Liver (tissue), 8 donors: ENCODE measurements at regions not wholly inside any gene's neighbourhood (a gene's known extent, or its start where the extent isn't known, plus 50 kb on each side); places are given as distances from the start of the nearest gene placed in this dataset.

ENCODE experiments used
- DNase-seq: peaks from one replicate; pipeline ENCODE4 v3.0.0-alpha.2; 2017; ENCODE audit warnings: low spot score
- H3K27ac ChIP-seq, 2 donors: one replicate each; pipeline ENCODE4 v1.7.0; 2013; ENCODE audit warnings: inconsistent platforms in 2 of 2, low read length in 2 of 2, control low read depth in 1 of 2, low read depth in 1 of 2, mild to moderate bottlenecking in 1 of 2
- H3K27me3 ChIP-seq, 4 donors: one replicate each; pipeline versions ENCODE4 v1.6.1 to v1.7.0; 2013; ENCODE audit warnings: low read length in 3 of 4, inconsistent platforms in 1 of 4, mild to moderate bottlenecking in 1 of 4, moderate library complexity in 1 of 4; ENCODE audit not compliant: control insufficient read depth in 4 of 4, insufficient read depth in 4 of 4
- H3K36me3 ChIP-seq, 4 donors: one replicate each; pipeline versions ENCODE4 v1.6.1 to v1.7.0; 2013; ENCODE audit warnings: low read length in 3 of 4, mild to moderate bottlenecking in 3 of 4, low read depth in 1 of 4, moderate library complexity in 1 of 4; ENCODE audit not compliant: control insufficient read depth in 4 of 4, insufficient read depth in 3 of 4
- H3K4me1 ChIP-seq, 4 donors: one replicate each; pipeline versions ENCODE4 v1.6.1 to v1.7.0; 2013; ENCODE audit warnings: low read length in 3 of 4, mild to moderate bottlenecking in 3 of 4, moderate library complexity in 1 of 4; ENCODE audit not compliant: control insufficient read depth in 4 of 4, insufficient read depth in 4 of 4
- H3K4me3 ChIP-seq, 3 donors: one replicate each; pipeline versions ENCODE4 v1.6.1 to v1.7.0; 2013; ENCODE audit warnings: low read length in 3 of 3, control low read depth in 1 of 3, low read depth in 1 of 3, mild to moderate bottlenecking in 1 of 3
- H3K9ac ChIP-seq, 2 donors: one replicate each; pipeline ENCODE4 v1.7.0; 2013; ENCODE audit warnings: low read length in 2 of 2, mild to moderate bottlenecking in 2 of 2, moderate library complexity in 2 of 2, control low read depth in 1 of 2, low read depth in 1 of 2
- H3K9me3 ChIP-seq, 4 donors: one replicate each; pipeline versions ENCODE4 v1.6.1 to v1.7.0; 2013; ENCODE audit warnings: low read length in 3 of 4; ENCODE audit not compliant: control insufficient read depth in 4 of 4
- EGR1 ChIP-seq, 2 donors: IDR thresholded peaks; 2 replicates each; pipeline ENCODE4 v1.6.1; 2016 to 2018; ENCODE audit warnings: antibody characterized with exemption in 2 of 2, low read depth in 2 of 2
- FOXA1 ChIP-seq: IDR thresholded peaks from 2 replicates; pipeline ENCODE4 v1.6.1; 2016; ENCODE audit warnings: antibody characterized with exemption
- FOXA2 ChIP-seq: IDR thresholded peaks from 2 replicates; pipeline ENCODE4 v1.6.1; 2016; ENCODE audit warnings: antibody characterized with exemption
- GABPA ChIP-seq, 2 donors: IDR thresholded peaks in 1 of 2; conservative IDR thresholded peaks in 1 of 2; 2 replicates each; pipeline ENCODE4 v1.6.1; 2016; ENCODE audit warnings: antibody characterized with exemption in 2 of 2, mild to moderate bottlenecking in 1 of 2, moderate library complexity in 1 of 2
- HNF4A ChIP-seq, 2 donors: conservative IDR thresholded peaks; 2 replicates each; pipeline ENCODE4 v1.6.1; 2016; ENCODE audit warnings: antibody characterized with exemption in 2 of 2, mild to moderate bottlenecking in 2 of 2
- HNF4G ChIP-seq: IDR thresholded peaks from 2 replicates; pipeline ENCODE4 v1.6.1; 2016; ENCODE audit warnings: antibody characterized with exemption
- JUND ChIP-seq, 2 donors: IDR thresholded peaks; 2 replicates each; pipeline ENCODE4 v1.6.1; 2016; ENCODE audit warnings: antibody characterized with exemption in 2 of 2
- NR2F2 ChIP-seq: IDR thresholded peaks from 2 replicates; pipeline ENCODE4 v1.6.1; 2016; ENCODE audit warnings: antibody characterized with exemption
- RAD21 ChIP-seq, 2 donors: IDR thresholded peaks; 2 replicates each; pipeline ENCODE4 v1.6.1; 2016; ENCODE audit warnings: antibody characterized with exemption in 2 of 2, mild to moderate bottlenecking in 2 of 2
- RXRA ChIP-seq, 2 donors: IDR thresholded peaks; 2 replicates each; pipeline ENCODE4 v1.6.1; 2017 to 2018; ENCODE audit warnings: antibody characterized with exemption in 2 of 2, mild to moderate bottlenecking in 1 of 2
- SP1 ChIP-seq: IDR thresholded peaks from 2 replicates; pipeline ENCODE4 v1.6.1; 2018; ENCODE audit warnings: antibody characterized with exemption, mild to moderate bottlenecking
- TAF1 ChIP-seq: conservative IDR thresholded peaks from 2 replicates; pipeline ENCODE4 v1.6.1; 2016; ENCODE audit warnings: antibody characterized with exemption, mild to moderate bottlenecking
- YY1 ChIP-seq: IDR thresholded peaks from 2 replicates; pipeline ENCODE4 v1.6.1; 2016; ENCODE audit warnings: antibody characterized with exemption, mild to moderate bottlenecking
- WGBS: extraction: QIAGEN DNeasy Blood & Tissue Kit; methylation state at CpG from one replicate; pipeline ENCODE4 v1.1.7; 2013; 5-methylcytosine and 5-hydroxymethylcytosine counted together
- TF ChIP-seq, protein P1 (sequence below): fragments of 150-350 bp; IDR thresholded peaks from 2 replicates; pipeline ENCODE4 v1.5.1; 2017; ENCODE audit warnings: improper control_type of control experiment, low read depth, low read length; ENCODE audit not compliant: missing input control
- TF ChIP-seq, protein P2 (sequence below): IDR thresholded peaks from 2 replicates; pipeline ENCODE4 v1.6.1; 2016; ENCODE audit warnings: antibody characterized with exemption
- TF ChIP-seq, protein P3 (sequence below): IDR thresholded peaks from 2 replicates; pipeline ENCODE4 v1.6.1; 2016; ENCODE audit warnings: antibody characterized with exemption
- TF ChIP-seq, protein P4 (sequence below): IDR thresholded peaks from 2 replicates; pipeline ENCODE4 v1.6.1; 2016; ENCODE audit warnings: antibody characterized with exemption, mild to moderate bottlenecking
- TF ChIP-seq, protein P5 (sequence below): IDR thresholded peaks from 2 replicates; pipeline ENCODE4 v1.6.1; 2016; ENCODE audit warnings: antibody characterized with exemption
- donor health status: healthy.
- donor health status: healthy.
- donor health status: healthy.
- donor health status: healthy.
- donor health status: healthy.

DNA sequence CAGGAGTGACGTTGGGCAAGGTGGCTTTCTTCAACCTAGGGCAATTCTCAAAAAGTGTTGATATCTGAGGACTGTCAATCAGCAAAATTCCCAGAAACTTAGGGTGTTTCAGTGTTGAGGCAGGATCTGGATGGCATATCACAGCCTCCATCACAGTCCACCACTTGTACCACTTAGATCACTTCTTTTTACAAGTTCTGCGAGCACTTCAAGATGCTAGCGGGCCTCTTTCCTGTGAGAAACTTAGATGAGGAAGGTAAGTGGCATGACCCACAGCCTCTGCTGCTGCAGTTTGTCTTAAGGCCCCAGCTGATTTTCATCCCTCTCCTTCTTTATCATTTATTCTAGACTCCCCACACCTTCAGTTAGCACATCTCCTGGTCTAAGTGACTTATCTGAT is 295.4 kb upstream of the ZNF521 start:
- TF ChIP-seq, protein P1, sequence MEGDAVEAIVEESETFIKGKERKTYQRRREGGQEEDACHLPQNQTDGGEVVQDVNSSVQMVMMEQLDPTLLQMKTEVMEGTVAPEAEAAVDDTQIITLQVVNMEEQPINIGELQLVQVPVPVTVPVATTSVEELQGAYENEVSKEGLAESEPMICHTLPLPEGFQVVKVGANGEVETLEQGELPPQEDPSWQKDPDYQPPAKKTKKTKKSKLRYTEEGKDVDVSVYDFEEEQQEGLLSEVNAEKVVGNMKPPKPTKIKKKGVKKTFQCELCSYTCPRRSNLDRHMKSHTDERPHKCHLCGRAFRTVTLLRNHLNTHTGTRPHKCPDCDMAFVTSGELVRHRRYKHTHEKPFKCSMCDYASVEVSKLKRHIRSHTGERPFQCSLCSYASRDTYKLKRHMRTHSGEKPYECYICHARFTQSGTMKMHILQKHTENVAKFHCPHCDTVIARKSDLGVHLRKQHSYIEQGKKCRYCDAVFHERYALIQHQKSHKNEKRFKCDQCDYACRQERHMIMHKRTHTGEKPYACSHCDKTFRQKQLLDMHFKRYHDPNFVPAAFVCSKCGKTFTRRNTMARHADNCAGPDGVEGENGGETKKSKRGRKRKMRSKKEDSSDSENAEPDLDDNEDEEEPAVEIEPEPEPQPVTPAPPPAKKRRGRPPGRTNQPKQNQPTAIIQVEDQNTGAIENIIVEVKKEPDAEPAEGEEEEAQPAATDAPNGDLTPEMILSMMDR: no peak
- TF ChIP-seq GABPA (IDR thresholded peaks at IDR 0.05 in 1 of 2, conservative IDR thresholded peaks at IDR 0.05 in 1 of 2) (no peak), HNF4G (no peak), EGR1 (IDR thresholded peaks at IDR 0.05; ENCODE audit: low read depth in 2 of 2) (no peak)

DNA sequence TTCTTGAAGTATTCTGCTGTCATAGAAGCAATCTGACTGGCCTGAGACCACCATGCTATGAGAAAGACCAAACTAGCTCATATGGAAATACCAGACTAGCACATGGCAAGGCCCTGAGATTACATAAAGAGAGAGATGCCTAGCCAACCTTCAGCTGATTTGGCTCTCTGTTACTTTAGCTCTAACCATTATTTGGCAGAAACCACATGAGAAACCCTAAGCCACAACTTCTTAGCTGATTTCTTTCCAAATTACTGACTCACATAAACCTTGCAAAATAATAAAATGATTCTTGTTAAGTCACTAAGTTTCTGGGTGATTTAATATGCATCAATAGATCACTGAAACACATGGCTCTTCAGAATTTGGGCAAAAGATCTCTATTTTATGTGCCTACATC is 295.0 kb upstream of the ZNF521 start:
- no peak for TF ChIP-seq JUND (IDR thresholded peaks at IDR 0.05)
- no peak for TF ChIP-seq YY1
- TF ChIP-seq, protein P2, sequence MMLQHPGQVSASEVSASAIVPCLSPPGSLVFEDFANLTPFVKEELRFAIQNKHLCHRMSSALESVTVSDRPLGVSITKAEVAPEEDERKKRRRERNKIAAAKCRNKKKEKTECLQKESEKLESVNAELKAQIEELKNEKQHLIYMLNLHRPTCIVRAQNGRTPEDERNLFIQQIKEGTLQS: no peak
- TF ChIP-seq HNF4G: no peak
- TF ChIP-seq NR2F2: no peak
- TF ChIP-seq RAD21 (IDR thresholded peaks at IDR 0.05): no peak
- TF ChIP-seq FOXA2: no peak
- Histone ChIP-seq H3K9me3 (no peaks in the 10 kb centered on the region), H3K27ac (no peak overlapping the region), H3K9ac (no peak overlapping the region), H3K4me1 (no peaks in the 10 kb centered on the region), H3K4me3 (no peak overlapping the region), H3K36me3 (no peaks in the 10 kb centered on the region), H3K27me3 (no peaks in the 10 kb centered on the region)
- no peak for DNase-seq

More for the DNA sequence above, 295.4 kb upstream of the ZNF521 start:
- WGBS: 81% methylated on average over 3 of the region's 3 CpGs
- Histone ChIP-seq H3K36me3 (no peaks in the 10 kb centered on the region), H3K27ac (no peak overlapping the region), H3K9ac (no peak overlapping the region), H3K27me3 (no peaks in the 10 kb centered on the region), H3K9me3 (no peaks in the 10 kb centered on the region), H3K4me3 (no peak overlapping the region), H3K4me1 (no peaks in the 10 kb centered on the region)
- no peak for DNase-seq

DNA sequence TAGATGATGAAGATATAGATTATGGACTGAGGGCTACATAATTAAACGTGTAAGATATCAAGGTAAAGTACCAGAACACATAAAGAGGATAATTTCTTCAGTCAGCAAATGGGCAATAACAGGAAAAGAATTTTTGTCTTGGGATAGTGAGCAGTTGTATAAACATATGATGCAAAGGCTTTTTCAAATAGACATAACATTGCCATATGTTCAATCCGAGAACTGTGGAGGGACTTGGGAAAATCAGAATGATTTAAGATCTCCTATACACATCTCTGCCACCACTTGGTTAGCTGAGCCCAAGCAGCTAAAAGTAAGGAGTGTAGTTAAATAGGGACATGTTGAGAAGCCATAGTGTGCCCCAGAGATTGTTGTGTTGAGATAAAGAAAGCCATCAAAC is 287.6 kb upstream of the ZNF521 start:
- DNase-seq: no peak
- TF ChIP-seq FOXA1: no peak
- no peak for TF ChIP-seq JUND (IDR thresholded peaks at IDR 0.05)
- no peak for TF ChIP-seq EGR1 (IDR thresholded peaks at IDR 0.05; ENCODE audit: low read depth in 2 of 2)
- TF ChIP-seq, protein P3, sequence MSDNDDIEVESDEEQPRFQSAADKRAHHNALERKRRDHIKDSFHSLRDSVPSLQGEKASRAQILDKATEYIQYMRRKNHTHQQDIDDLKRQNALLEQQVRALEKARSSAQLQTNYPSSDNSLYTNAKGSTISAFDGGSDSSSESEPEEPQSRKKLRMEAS: no peak
- no peak for TF ChIP-seq HNF4A (conservative IDR thresholded peaks at IDR 0.05)
- TF ChIP-seq, protein P4, sequence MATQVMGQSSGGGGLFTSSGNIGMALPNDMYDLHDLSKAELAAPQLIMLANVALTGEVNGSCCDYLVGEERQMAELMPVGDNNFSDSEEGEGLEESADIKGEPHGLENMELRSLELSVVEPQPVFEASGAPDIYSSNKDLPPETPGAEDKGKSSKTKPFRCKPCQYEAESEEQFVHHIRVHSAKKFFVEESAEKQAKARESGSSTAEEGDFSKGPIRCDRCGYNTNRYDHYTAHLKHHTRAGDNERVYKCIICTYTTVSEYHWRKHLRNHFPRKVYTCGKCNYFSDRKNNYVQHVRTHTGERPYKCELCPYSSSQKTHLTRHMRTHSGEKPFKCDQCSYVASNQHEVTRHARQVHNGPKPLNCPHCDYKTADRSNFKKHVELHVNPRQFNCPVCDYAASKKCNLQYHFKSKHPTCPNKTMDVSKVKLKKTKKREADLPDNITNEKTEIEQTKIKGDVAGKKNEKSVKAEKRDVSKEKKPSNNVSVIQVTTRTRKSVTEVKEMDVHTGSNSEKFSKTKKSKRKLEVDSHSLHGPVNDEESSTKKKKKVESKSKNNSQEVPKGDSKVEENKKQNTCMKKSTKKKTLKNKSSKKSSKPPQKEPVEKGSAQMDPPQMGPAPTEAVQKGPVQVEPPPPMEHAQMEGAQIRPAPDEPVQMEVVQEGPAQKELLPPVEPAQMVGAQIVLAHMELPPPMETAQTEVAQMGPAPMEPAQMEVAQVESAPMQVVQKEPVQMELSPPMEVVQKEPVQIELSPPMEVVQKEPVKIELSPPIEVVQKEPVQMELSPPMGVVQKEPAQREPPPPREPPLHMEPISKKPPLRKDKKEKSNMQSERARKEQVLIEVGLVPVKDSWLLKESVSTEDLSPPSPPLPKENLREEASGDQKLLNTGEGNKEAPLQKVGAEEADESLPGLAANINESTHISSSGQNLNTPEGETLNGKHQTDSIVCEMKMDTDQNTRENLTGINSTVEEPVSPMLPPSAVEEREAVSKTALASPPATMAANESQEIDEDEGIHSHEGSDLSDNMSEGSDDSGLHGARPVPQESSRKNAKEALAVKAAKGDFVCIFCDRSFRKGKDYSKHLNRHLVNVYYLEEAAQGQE: no peak
- TF ChIP-seq FOXA2: no peak
- no peak for TF ChIP-seq SP1
- TF ChIP-seq YY1: no peak
- no peak for TF ChIP-seq TAF1
- no peak for TF ChIP-seq GABPA (IDR thresholded peaks at IDR 0.05 in 1 of 2, conservative IDR thresholded peaks at IDR 0.05 in 1 of 2)
- TF ChIP-seq, protein P2: no peak
- TF ChIP-seq RAD21 (IDR thresholded peaks at IDR 0.05): no peak
- no peak for TF ChIP-seq HNF4G
- TF ChIP-seq, protein P1: no peak
- TF ChIP-seq RXRA (IDR thresholded peaks at IDR 0.05): no peak
- TF ChIP-seq, protein P5, sequence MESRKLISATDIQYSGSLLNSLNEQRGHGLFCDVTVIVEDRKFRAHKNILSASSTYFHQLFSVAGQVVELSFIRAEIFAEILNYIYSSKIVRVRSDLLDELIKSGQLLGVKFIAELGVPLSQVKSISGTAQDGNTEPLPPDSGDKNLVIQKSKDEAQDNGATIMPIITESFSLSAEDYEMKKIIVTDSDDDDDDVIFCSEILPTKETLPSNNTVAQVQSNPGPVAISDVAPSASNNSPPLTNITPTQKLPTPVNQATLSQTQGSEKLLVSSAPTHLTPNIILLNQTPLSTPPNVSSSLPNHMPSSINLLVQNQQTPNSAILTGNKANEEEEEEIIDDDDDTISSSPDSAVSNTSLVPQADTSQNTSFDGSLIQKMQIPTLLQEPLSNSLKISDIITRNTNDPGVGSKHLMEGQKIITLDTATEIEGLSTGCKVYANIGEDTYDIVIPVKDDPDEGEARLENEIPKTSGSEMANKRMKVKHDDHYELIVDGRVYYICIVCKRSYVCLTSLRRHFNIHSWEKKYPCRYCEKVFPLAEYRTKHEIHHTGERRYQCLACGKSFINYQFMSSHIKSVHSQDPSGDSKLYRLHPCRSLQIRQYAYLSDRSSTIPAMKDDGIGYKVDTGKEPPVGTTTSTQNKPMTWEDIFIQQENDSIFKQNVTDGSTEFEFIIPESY: no peak
- no peak for TF ChIP-seq NR2F2
- WGBS: 54% methylated on average over 2 of the region's 2 CpGs
- no peak overlapping the region for H3K4me3 ChIP-seq
- no peak overlapping the region for H3K9ac ChIP-seq
- H3K9me3 ChIP-seq: no peaks in the 10 kb centered on the region
- H3K36me3 ChIP-seq: no peaks in the 10 kb centered on the region
- no peak overlapping the region for H3K27ac ChIP-seq
- H3K27me3 ChIP-seq: no peaks in the 10 kb centered on the region
- H3K4me1 ChIP-seq: no peaks in the 10 kb centered on the region
